ENCODE measurements at regions not wholly inside any gene's neighbourhood (a gene's known extent, or its start where the extent isn't known, plus 50 kb on each side); places are given as distances from the start of the nearest gene placed in this dataset.

DNA sequence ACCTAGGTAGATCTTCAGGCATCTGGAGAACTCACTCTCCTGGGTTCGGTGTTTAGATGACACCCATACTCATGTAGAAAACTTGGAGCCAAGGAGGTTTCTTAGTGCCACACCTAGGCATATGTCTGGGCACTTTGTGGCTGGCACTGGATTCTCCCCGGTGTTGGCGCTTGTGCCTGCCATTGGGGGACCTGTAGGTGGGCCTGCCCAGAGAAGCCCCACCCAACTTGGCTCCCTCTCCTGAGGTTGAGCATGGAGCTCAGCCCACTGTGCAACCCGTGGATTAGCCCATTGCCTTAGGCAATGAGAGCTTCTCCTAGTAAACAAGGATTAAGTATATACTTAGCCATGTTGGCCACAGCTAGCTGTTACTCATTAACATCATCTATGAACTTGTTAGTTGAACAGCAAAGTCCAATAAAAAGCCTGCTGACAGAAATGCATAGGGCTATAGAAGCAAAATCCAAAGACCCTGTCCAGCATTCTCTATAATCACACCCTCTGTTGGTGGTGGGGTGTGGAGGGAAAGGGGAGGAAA lies 335.5 kb upstream of the CHORDC1 start:
- Histone ChIP-seq H3K9me3 (ENCODE audit: control insufficient read depth, low read depth, low read length) (no peaks in the 10 kb centered on the region), H3K36me3 (ENCODE audit: control insufficient read depth, insufficient read depth, low read length) (no peaks in the 10 kb centered on the region), H3K27ac (ENCODE audit: low read length) (no peak overlapping the region), H3K4me3 (ENCODE audit: low read length) (no peak overlapping the region), H3K27me3 (ENCODE audit: control insufficient read depth, insufficient read depth, low read length) (no peaks in the 10 kb centered on the region), H3K4me1 (ENCODE audit: control insufficient read depth, insufficient read depth, low read length) (no peaks in the 10 kb centered on the region)
- no peak for DNase-seq
- WGBS (ENCODE audit: insufficient coverage, low lambda C conversion rate) = no CpG with 5 or more reads among the region's 4 CpGs

DNA sequence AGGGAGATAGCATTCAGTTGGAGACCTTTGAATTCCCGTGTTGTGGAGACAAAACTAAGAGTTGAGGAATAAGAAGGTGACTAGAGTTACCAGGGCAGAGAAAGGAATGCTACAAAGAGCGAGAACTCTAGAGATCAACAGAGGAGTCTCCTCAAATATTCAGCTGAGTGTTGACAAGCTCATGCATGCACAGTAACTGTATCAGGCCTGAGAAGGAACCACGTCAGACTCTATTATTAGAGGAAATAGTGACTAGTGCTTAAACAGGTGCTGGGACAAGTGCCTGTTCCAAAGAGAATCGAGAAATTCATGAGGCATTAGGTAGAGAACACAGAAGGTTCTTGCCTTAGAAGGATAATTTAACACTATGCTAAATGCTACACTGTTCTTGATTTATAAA lies 333.8 kb upstream of the CHORDC1 start:
- no peak for DNase-seq
- Histone ChIP-seq H3K36me3 (ENCODE audit: control insufficient read depth, insufficient read depth, low read length) (no peaks in the 10 kb centered on the region), H3K4me1 (ENCODE audit: control insufficient read depth, insufficient read depth, low read length) (no peaks in the 10 kb centered on the region), H3K27ac (ENCODE audit: low read length) (no peak overlapping the region), H3K4me3 (ENCODE audit: low read length) (no peak overlapping the region), H3K27me3 (ENCODE audit: control insufficient read depth, insufficient read depth, low read length) (no peaks in the 10 kb centered on the region), H3K9me3 (ENCODE audit: control insufficient read depth, low read depth, low read length) (no peaks in the 10 kb centered on the region)
- WGBS (ENCODE audit: insufficient coverage, low lambda C conversion rate) = 50% methylated on average over 1 of the region's 4 CpGs

DNA sequence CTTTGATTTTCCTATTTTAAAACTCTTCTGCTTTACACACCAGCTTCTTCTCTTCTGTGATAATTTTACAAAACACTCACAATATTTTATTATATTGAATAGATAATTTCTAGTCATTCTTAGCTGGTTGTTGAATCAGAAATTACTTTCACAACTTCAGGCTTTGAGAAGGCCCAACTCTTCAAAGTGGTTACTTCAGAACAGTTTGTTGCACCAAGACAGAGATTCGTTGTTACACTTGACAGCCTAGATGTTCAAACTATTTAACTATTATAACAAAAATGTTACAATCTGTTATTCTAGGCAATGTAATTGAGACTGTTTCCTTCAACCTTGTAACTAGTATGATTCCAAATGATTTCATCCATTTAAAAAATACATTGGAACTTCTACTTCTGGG lies 333.2 kb upstream of the CHORDC1 start:
- no peak for DNase-seq
- no peaks in the 10 kb centered on the region for H3K27me3 ChIP-seq (ENCODE audit: control insufficient read depth, insufficient read depth, low read length)

DNA sequence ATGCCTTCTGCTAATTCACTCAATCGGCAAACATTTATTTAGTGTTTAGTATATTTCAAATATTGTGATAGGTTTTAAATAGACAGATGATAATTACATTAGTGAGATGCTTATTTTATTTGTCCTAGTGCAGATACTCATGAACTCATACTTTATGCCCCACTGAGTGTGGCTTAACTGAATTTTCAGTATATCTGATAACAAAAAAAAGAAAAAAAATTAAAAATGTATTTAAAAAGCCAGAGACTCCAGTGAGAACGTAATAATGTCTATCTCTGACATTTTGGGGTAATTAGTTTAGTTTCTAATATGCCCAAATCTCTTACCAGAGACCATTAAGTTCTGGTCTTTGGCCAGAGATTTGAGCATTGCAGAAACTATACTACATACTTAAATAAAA lies 332.6 kb upstream of the CHORDC1 start:
- DNase-seq = no peak
- H3K27ac ChIP-seq (ENCODE audit: low read length) = no peak overlapping the region
- no peaks in the 10 kb centered on the region for H3K36me3 ChIP-seq (ENCODE audit: control insufficient read depth, insufficient read depth, low read length)
- H3K9me3 ChIP-seq (ENCODE audit: control insufficient read depth, low read depth, low read length) = no peaks in the 10 kb centered on the region
- no peak overlapping the region for H3K4me3 ChIP-seq (ENCODE audit: low read length)
- H3K4me1 ChIP-seq (ENCODE audit: control insufficient read depth, insufficient read depth, low read length) = no peaks in the 10 kb centered on the region
- no peaks in the 10 kb centered on the region for H3K27me3 ChIP-seq (ENCODE audit: control insufficient read depth, insufficient read depth, low read length)
- WGBS (ENCODE audit: insufficient coverage, low lambda C conversion rate) = 80% methylated on average over 1 of the region's 2 CpGs

More for the DNA sequence above, 333.2 kb upstream of the CHORDC1 start:
- no peaks in the 10 kb centered on the region for H3K9me3 ChIP-seq (ENCODE audit: control insufficient read depth, low read depth, low read length)
- no peak overlapping the region for H3K4me3 ChIP-seq (ENCODE audit: low read length)
- 86% methylated on average over 1 of the region's 1 CpG for WGBS (ENCODE audit: insufficient coverage, low lambda C conversion rate)
- H3K4me1 ChIP-seq (ENCODE audit: control insufficient read depth, insufficient read depth, low read length) = no peaks in the 10 kb centered on the region
- H3K36me3 ChIP-seq (ENCODE audit: control insufficient read depth, insufficient read depth, low read length) = no peaks in the 10 kb centered on the region
- H3K27ac ChIP-seq (ENCODE audit: low read length) = no peak overlapping the region

DNA sequence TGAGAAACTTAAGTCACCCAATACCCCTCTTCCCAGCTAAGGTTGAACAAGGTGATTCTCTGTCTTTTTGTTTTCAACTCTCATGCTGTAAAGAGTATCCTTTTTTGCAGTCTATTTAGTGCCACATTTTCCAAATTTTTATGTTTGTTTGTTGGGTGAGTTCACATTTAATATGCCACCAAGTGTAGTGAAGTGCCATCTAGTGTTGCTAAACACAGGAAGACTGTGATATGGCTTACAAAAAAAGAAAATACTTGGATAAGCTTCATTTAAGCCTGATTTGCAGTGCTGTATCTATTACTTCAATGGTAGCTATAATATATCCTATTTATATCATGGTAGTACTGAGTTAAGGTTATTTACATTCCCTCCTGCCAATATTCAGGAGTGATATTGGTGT lies 319.2 kb upstream of the CHORDC1 start:
- DNase-seq = no peak
- no peak overlapping the region for H3K27ac ChIP-seq (ENCODE audit: low read length)
- no peak overlapping the region for H3K4me3 ChIP-seq (ENCODE audit: low read length)
- H3K36me3 ChIP-seq (ENCODE audit: control insufficient read depth, insufficient read depth, low read length) = no peaks in the 10 kb centered on the region
- H3K27me3 ChIP-seq (ENCODE audit: control insufficient read depth, insufficient read depth, low read length) = no peaks in the 10 kb centered on the region
- no peaks in the 10 kb centered on the region for H3K4me1 ChIP-seq (ENCODE audit: control insufficient read depth, insufficient read depth, low read length)
- H3K9me3 ChIP-seq (ENCODE audit: control insufficient read depth, low read depth, low read length) = no peaks in the 10 kb centered on the region

DNA sequence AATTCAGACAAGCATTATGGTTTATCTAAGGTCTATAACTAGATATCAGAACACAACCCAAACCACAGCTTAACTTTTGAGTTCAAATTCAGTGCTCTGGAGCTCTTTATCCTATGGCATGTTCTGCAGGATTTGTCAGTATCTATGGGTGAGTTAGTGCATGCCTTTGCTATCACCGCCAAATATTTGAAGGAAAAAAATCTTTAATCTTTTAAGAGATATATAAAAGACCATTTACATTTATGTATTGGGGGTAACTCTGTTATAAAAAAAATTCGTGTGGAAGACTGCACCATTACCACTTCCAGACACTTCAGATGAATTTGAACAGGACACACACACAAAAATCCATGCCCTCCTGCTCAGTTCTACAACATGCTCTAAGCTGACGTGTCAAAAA lies 313.5 kb upstream of the CHORDC1 start:
- no peaks in the 10 kb centered on the region for H3K4me1 ChIP-seq (ENCODE audit: control insufficient read depth, insufficient read depth, low read length)
- H3K27ac ChIP-seq (ENCODE audit: low read length) = no peak overlapping the region
- no peak overlapping the region for H3K4me3 ChIP-seq (ENCODE audit: low read length)
- H3K27me3 ChIP-seq (ENCODE audit: control insufficient read depth, insufficient read depth, low read length) = no peaks in the 10 kb centered on the region
- DNase-seq = no peak
- no peaks in the 10 kb centered on the region for H3K36me3 ChIP-seq (ENCODE audit: control insufficient read depth, insufficient read depth, low read length)
- WGBS (ENCODE audit: insufficient coverage, low lambda C conversion rate) = 22% methylated on average over 1 of the region's 3 CpGs
- H3K9me3 ChIP-seq (ENCODE audit: control insufficient read depth, low read depth, low read length) = no peaks in the 10 kb centered on the region

DNA sequence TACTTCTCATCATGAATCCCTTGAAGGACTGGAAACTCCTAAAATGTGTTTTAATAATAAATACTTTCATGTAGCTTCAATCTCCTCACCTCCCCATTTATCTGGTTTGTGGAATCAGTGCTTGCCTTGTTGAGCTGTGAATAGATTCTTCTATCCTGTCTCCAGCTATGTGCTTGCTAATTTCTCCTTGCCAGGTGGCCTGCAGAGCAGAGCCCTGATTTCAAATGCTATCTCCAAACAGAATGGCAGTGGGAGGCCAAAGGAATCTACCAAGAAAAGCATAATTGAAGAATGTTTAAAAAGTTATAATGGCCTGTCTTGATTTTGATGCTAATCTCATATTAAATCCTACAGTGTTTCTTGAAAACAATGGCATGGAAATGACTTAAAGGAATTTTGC lies 309.3 kb upstream of the CHORDC1 start:
- Histone ChIP-seq H3K27me3 (ENCODE audit: control insufficient read depth, insufficient read depth, low read length) (no peaks in the 10 kb centered on the region), H3K4me3 (ENCODE audit: low read length) (no peak overlapping the region), H3K27ac (ENCODE audit: low read length) (no peak overlapping the region), H3K4me1 (ENCODE audit: control insufficient read depth, insufficient read depth, low read length) (no peaks in the 10 kb centered on the region), H3K36me3 (ENCODE audit: control insufficient read depth, insufficient read depth, low read length) (no peaks in the 10 kb centered on the region), H3K9me3 (ENCODE audit: control insufficient read depth, low read depth, low read length) (no peaks in the 10 kb centered on the region)
- no peak for DNase-seq

DNA sequence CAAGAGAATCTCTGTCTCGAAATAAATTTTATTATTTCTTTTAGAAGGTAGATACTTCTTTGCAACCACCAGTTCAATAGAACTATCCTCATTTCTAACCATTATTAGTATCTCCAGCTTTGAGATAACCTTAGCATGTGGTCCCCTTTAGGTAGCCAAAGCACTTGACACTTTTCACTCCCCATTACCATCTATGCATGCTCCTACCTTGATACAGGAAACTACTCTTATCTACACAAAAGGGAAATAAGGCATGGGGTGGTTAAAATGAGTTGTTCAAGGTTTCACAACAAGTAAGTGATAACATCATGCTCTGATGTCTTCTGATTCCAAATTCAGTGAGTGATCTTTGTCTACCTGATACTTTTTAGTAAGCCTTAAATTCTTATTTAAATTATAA lies 308.2 kb upstream of the CHORDC1 start:
- 80% methylated on average over 1 of the region's 1 CpG for WGBS (ENCODE audit: insufficient coverage, low lambda C conversion rate)

DNA sequence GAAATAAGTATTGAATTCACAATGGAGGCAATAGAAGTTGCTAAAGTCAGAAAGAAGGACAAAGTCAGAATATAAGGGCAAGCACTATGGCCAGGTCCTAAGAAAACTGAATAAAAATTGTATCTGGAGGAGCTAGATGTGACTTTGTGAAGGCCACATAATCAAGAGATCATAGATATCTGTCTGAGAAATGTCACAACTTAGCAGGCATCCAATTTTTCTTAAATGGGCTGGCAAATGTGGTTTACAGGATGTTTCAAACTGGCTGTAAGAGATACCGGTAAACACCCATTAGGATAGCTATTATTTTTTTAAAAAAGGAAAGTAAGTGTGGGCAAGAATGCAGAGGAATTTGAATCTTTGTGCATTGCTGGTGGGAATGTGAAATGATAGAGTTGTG lies 303.1 kb upstream of the CHORDC1 start:
- Histone ChIP-seq H3K27me3 (ENCODE audit: control insufficient read depth, insufficient read depth, low read length) (no peaks in the 10 kb centered on the region), H3K4me1 (ENCODE audit: control insufficient read depth, insufficient read depth, low read length) (no peaks in the 10 kb centered on the region), H3K36me3 (ENCODE audit: control insufficient read depth, insufficient read depth, low read length) (no peaks in the 10 kb centered on the region), H3K27ac (ENCODE audit: low read length) (no peak overlapping the region), H3K4me3 (ENCODE audit: low read length) (no peak overlapping the region), H3K9me3 (ENCODE audit: control insufficient read depth, low read depth, low read length) (no peaks in the 10 kb centered on the region)
- DNase-seq = no peak
- 86% methylated on average over 1 of the region's 1 CpG for WGBS (ENCODE audit: insufficient coverage, low lambda C conversion rate)

More for the DNA sequence above, 308.2 kb upstream of the CHORDC1 start:
- H3K9me3 ChIP-seq (ENCODE audit: control insufficient read depth, low read depth, low read length) = no peaks in the 10 kb centered on the region
- H3K27me3 ChIP-seq (ENCODE audit: control insufficient read depth, insufficient read depth, low read length) = no peaks in the 10 kb centered on the region
- no peaks in the 10 kb centered on the region for H3K36me3 ChIP-seq (ENCODE audit: control insufficient read depth, insufficient read depth, low read length)
- H3K4me3 ChIP-seq (ENCODE audit: low read length) = no peak overlapping the region
- H3K27ac ChIP-seq (ENCODE audit: low read length) = no peak overlapping the region
- no peaks in the 10 kb centered on the region for H3K4me1 ChIP-seq (ENCODE audit: control insufficient read depth, insufficient read depth, low read length)
- no peak for DNase-seq

DNA sequence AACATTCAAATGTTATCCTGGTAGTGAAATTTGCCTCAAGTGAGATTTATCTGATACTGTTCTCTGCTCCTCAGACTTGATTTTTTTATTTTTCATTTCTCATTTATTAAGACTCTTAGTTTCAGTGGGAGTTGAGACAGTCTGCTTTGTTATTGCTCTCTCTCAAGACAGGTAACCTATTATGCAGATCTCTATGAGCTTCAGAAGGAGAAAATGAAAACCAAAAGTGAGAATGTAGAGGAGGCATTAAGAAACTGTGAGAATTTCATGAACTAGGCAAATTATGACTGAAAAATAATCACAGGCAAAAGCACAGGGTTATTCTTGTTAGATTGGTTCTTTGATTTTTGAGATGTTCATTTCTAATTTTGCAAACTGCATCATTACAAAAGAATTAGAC lies 290.0 kb upstream of the CHORDC1 start:
- Histone ChIP-seq H3K4me3 (ENCODE audit: low read length) (no peak overlapping the region), H3K27ac (ENCODE audit: low read length) (no peak overlapping the region), H3K9me3 (ENCODE audit: control insufficient read depth, low read depth, low read length) (no peaks in the 10 kb centered on the region), H3K4me1 (ENCODE audit: control insufficient read depth, insufficient read depth, low read length) (no peaks in the 10 kb centered on the region), H3K36me3 (ENCODE audit: control insufficient read depth, insufficient read depth, low read length) (no peaks in the 10 kb centered on the region), H3K27me3 (ENCODE audit: control insufficient read depth, insufficient read depth, low read length) (no peaks in the 10 kb centered on the region)
- no peak for DNase-seq

DNA sequence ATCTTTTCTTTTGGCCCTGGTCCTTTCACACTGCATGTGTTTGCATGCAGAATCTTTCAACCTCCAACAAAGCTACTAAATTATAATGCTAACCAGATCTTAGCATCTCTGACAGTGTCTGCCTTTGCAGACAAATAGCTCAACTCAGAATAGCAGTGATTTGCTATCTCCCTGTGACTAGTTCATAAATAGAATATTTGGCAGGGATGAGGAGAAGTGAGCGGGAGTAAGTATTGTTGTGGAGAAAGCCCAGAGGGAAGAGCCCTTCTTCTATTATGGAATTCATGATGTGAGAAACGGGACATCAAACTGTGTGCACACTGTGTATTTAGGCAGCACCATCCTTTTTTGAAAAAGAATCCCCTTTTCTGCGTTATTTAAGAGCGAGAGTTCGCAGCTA lies 288.0 kb upstream of the CHORDC1 start:
- H3K4me1 ChIP-seq (ENCODE audit: control insufficient read depth, insufficient read depth, low read length) = no peaks in the 10 kb centered on the region
- H3K36me3 ChIP-seq (ENCODE audit: control insufficient read depth, insufficient read depth, low read length) = no peaks in the 10 kb centered on the region
- H3K9me3 ChIP-seq (ENCODE audit: control insufficient read depth, low read depth, low read length) = no peaks in the 10 kb centered on the region
- no peak overlapping the region for H3K4me3 ChIP-seq (ENCODE audit: low read length)
- DNase-seq = no peak
- no peaks in the 10 kb centered on the region for H3K27me3 ChIP-seq (ENCODE audit: control insufficient read depth, insufficient read depth, low read length)
- H3K27ac ChIP-seq (ENCODE audit: low read length) = no peak overlapping the region
- no CpG with 5 or more reads among the region's 5 CpGs for WGBS (ENCODE audit: insufficient coverage, low lambda C conversion rate)
